ENCODE measurements at regions not wholly inside any gene's neighbourhood (a gene's known extent, or its start where the extent isn't known, plus 50 kb on each side); places are given as distances from the start of the nearest gene placed in this dataset.
A peak's percentile ranks its signal among the peaks of the same experiment; 100 is the strongest.
"Not testable (repeated sequence)": the region's sequence is repeated elsewhere in the genome, so short reads cannot be mapped to it uniquely, and the experiment has no call there.

DNA sequence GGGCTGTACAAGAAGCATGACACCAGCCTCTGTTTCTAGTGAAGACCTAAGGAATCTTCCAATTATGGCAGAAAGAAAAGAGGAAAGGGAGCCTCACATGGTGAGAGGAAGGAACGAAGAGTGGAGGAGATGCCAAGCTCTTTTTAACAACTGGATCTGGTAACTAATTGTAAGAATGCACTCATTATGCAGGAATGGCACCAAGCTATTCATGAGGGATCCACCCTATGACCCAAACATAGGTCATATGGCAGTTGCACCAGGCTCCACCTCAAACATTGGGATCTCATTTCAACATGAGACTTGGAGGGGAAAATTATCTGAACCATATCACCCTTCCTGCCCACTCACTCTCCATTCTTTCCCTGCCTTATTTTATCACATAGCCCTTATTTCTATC is 496.0 kb upstream of the SPTLC3 start:
- no peak for DNase-seq

DNA sequence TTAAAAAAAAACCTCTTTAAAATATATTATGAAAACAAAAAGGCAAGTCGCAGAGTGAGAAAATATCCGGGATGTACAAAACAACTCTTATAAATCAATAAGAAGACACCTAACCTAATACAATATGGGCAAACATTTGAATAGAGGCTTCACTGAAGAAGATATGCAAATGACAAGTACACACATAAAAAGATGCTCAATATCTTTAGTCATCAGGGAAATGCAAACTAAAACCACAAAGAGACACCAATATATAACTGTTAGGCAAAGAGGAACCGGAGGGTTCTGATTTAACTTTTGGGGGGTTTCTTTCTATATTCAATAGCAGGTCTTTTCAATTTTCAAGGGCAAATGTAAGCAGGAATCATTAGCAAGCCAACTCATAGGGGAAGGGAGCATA is 480.7 kb upstream of the SPTLC3 start:
- no peak for DNase-seq

DNA sequence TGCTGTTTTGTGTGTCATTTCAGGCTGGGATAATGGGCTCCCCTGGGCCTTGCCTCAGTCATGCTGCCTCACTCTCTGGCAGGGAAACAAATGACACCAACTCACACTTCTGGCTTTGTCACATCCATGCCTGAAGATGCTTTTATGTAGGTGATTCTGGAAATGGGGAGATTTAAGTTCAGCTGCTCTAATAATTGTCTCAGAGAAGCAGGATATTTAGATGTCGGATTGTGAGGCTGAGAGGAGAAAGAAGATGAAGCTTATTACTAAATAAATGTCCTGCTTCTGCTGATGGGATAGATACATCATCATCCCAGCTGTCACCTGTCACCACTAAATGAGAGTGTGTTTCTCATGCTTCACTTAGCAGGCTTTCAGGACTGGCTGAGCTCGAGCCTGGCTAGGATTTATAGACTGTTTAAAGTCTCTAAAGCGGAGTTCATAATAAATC is 480.2 kb upstream of the SPTLC3 start:
- no peak for DNase-seq

DNA sequence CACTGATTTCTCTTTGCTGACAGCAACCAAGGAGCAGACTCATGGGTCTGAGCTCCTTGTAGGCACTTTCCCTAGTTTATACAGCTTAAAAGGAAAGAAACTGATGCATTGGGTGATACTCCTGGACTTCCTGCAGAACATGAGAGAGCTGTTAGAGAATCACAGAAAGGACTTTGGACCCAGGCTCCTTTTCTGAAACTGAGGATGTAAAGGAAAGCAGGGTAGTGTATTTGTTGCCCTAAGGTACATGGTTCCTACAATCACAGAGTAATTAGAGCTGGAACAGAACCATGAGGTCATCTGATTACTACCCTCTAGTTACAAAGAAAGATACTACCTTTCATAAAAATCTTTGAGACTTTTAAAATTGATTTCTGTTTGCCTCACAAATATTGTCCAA is 477.1 kb upstream of the SPTLC3 start:
- DNase-seq = no peak

DNA sequence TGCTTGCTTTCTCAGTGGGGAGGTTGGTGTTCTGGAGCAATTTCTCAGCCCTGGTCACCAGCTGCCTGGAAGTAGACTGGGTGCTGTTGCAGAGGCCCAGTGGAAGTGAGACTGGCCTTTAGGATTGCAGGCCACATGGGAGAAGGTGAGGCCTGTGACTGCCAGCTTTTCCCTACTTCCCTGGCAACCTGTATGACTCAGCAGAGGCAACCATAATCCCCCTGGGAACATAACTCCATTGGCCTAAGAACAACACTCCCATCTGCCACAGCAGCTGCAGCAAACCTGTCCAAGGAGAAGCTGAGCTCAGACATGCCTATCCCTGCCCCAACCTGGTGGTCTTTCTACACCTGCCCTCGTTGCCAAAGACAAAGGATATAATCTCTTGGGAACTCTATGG is 473.5 kb upstream of the SPTLC3 start:
- DNase-seq = no peak

DNA sequence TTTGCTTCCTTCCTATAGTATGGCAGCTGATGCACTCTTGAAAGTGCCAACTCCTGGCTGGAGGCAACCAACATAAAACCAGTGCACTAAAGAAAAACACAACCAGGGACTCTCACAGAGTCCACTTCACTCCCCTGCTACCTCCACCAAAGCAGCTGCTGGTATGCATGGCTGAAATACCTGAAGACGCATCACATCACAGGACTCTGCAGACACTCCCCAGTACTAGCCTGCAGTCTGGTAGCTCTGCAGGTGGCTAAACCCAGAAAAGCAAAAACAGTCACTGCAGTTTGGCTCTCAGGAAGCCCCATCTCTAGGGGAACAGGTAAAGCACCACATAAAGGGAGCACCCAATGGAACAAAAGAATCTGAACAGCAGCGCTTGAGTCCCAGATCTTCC is 473.0 kb upstream of the SPTLC3 start:
- DNase-seq = no peak

DNA sequence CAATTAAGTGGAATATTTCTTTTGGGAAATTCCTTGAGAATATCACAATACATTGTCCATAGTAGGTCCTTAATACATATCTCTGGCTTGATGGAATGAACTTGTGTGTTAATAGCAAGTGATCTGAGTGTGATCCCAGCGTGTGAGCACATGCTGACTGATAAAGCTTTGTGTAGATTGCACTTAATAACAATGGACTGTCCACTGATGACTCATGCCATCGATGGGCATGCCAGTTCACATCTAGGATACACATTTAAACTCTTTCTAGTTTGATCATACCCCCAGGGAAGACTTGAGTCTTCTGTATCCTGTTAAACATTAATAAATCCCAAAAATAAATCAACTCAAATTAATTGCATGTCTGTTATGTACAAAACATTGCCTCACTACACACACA is 454.3 kb upstream of the SPTLC3 start:
- DNase-seq = no peak

DNA sequence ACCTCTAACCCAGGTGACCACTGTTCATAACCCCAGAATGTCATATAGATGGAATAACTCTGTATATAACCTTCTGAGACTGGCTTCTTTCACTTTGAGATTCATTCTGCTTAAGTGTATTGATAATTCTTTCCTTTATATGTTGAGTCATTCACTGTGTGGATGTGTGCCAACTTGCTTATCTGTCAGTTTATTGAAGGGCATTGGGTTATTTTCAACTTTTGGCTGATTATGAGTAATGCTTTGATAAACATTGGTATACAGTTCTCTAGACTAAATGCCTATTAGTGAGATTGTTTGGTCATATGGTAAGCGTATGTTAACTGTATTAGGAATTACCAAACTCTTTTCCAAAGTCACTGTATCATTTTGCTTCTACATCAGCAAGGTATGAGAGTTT is 453.4 kb upstream of the SPTLC3 start:
- DNase-seq = peak; percentile 5

DNA sequence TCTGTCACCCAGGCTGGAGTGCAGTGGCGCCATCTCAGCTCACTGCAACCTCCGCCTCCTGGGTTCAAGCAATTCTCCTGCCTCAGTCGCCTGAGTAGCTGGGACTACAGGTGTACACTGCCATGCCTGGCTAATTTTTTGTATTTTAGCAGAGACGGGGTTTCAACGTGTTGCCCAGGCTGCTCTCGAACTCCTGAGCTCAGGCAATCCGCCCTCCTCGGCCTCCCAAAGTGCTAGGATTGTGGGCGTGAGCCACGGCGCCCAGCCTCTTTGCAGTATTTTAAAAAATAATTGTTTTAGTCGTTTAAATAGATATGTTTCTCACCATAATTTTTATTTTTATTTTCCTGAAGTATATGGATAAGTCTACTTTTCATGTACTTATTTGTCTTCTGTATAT is 452.9 kb upstream of the SPTLC3 start:
- not testable (repeated sequence) for DNase-seq

DNA sequence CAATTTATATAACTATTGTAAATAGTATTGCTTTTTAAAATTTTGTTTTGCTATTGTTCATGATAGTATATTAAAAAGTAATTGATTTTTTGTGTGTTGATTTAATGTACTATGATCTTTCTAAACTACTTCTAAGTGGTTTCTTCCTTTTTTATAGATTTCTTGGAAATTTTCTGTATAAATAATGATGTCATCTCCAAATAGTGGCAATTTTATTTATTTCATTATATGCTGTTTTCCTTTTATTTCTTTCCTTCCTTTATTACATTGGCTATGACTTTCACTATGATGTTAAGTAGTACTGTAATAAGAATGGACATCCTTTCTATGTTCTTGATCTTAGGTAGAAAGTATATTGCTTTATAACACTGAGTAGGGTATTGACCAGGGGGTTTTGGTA is 451.5 kb upstream of the SPTLC3 start:
- no peak for DNase-seq

DNA sequence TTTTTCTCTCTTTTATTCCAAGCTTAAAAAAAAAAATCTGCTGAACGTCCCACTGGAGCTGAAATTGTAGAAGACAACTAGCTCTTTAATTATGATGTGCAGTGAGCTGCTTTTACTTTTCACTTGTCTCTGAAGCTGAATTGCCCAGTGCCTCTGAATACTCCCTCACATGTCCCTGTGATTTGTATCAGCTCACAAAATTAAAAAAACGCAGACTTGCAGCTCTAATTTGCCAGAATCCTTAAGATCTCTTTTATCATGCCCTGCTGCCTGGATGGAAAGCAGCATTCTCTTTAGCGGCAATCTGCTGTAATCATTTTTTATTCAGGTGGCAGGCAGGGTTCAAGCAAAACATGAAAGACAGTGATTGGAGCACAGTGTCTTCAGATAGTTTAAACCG is 443.8 kb upstream of the SPTLC3 start:
- no peak for DNase-seq

DNA sequence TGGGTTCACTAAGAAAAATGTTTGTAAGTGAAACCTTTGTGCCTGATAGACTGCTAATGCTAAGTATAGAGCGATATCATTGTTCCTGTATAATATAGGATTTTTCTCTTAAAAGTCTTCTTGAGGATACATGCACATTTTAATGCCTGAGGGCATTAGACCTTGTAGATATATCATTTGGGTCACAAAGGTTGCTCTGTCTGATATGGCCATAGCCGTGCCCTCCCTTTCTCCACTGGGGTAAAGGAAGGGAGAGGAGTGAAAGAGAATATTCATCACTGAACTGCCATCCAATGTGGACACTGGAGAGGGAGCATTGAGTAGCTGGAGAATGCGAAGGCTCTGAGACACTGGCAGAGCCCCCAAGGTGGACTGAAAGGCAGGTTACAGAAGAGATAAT is 442.2 kb upstream of the SPTLC3 start:
- DNase-seq = no peak

DNA sequence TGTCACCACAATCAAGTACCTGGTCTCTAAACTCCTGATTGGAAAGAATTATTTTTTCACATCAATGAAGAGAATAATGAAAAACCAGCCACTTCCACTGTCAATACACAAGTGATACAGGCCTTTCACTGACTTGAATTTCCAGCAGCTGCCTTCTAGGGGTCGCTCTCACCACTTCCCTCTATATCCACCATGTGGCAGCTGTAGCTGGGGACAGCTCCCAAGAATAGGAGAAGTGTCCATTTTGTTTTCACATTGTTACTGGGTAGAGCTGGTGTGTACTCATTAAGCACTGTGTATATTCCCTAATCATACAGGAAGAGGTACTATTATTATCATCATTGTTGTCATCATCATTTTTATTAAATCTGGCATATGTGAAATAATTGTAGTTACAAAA is 438.4 kb upstream of the SPTLC3 start:
- peak; percentile 1 for DNase-seq

DNA sequence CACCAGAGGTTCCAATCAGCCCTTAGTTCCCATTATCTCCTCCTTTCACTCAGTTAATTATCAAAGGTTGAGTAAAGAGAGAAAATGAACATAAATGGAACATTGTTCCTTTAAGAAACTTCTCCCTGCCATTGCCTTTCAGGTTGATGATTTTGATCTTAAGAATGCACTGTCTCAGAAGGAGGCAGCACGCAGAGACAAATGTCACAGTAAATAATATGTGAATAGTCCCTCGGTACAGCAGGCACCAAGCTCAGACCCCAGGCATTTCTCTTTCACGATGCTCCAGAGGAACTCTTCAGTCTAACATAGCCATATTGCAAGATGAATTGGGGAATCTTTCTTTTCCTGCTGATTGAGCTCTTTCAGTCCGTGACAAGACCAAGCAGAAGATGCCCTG is 435.3 kb upstream of the SPTLC3 start:
- no peak for DNase-seq

DNA sequence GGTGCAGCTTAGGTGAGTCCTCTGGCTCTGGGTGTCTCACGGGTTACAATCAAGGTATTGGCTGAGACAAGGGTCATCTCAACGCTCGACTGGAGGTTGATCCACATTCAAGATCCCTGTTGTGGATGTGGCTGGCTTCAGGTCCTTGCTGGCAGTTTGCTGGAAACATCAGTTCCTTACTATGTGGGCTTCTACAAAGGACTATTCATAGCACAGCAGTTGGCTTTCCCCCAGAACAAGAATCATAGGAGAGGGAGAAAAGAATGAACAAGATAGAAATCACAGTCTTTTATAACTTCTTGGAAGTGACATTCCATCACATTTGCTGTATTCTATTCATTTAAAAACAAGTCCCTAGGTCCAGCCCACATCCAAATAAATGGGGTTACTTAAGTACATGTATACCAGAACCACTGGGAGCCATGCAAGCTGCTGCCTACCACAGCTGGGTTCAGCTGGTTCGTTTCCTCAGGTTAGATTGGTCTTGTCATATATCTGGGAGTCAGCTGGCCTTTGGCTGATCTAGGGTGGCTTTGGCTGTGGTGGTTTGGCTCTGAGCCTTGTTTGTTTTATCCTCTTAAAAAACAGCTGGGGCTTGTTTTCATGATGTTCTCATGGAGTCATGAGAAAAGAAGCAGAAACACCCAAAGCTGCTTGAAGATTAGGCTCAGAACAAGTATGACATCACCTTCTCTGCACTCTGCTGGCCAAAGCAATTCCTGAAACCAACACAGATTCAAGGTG is 433.2 kb upstream of the SPTLC3 start:
- DNase-seq = no peak

DNA sequence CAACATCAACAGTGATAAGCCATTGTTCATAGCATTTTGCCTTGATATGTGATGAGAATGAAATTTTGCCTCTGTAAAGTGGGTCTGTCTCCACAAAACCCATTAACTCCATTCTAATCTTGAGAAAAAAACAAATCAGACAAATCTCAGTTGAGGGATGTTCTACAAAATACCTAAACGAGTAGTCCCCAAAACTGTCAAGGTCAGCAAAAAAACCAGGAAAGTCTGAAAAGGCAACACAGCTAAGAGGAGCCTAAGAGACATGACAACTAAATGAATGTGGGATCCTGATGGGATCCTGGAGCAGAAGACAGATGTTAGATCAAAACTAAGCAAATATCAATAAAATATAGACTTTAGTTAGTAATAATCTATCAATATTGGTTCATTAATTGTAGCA is 431.6 kb upstream of the SPTLC3 start:
- DNase-seq = no peak

DNA sequence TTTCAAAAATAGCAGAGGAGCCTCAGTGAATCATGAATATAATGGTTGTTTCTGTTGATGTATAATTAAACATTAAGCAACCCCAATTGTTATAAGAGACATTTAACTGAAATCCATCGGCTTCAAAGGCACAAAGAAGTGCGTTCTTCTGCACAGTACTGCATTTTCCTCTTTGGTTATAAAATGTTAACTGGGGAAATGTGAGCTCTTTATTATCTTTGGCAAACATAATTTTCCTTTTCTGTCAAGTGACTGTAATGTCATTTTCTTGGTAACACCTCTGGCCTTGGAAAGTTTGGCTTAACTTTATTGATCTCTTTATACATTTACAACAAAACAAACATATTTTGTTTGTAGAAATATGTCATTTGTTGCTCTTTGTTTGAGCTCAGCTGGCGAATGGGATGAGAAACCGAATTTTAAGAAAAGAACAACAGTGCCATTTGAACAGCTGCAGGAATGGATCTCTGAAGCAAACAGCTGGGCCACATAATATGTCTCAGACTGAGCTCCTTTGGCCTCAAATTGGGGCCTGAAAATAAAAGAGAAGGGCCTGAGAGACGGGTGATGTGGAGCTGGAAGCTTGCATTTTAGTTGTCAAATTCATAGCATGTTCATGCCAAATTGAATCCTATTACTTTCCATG is 427.0 kb upstream of the SPTLC3 start:
- DNase-seq = no peak

DNA sequence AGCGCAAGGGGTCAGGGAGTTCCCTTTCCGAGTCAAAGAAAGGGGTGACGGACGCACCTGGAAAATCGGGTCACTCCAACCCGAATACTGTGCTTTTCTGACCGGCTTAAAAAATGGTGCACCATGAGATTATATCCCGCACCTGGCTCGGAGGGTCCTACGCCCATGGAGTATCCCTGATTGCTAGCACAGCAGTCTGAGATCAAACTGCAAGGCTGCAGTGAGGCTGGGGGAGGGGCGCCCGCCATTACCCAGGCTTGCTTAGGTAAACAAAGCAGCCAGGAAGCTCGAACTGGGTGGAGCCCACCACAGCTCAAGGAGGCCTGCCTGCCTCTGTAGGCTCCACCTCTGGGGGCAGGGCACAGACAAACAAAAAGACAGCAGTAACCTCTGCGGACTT is 426.1 kb upstream of the SPTLC3 start:
- DNase-seq = not testable (repeated sequence)

DNA sequence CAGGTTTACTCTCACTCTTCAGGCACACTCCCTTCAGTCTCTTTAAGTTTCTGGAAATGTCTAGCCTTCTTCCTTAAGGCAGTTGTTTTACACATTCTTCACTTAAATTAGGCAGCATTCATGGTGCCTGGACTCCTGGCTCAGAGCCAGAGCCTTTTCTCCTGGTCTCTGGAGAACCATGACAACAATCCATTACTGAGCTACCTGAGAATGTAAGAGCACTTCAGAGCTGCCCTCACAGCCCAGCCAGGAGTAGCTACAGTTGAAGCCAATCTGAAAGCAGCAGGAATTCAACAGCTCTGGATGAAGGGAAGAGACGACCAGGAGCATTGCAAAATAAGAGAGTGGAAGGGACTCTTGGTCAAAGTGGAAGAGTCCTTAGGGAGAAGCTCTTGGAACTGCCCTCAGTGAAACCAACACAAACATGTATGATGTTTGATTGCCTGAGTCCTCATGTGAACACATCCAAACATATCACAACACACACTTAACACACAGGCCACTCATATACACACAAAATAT is 416.8 kb upstream of the SPTLC3 start:
- no peak for DNase-seq

DNA sequence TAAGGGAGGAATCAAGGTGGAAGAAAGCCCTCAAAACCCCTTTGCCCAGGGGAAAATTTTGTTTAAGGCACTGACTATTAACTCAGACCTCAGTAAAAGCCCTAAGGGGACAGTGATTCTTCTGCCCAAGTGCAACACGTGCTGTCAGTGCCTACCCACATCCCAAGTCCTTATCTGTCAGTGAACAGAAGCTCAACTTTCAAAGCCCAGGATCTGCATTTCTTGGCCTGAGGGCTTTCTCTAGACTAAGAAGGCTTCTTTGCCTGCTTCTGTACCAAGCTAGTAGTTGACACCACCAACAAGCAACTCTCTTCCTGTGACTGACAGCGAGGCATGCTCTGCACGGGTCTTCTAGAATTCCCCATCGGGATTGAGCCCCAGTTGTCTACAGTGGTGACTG is 416.0 kb upstream of the SPTLC3 start:
- DNase-seq = no peak

DNA sequence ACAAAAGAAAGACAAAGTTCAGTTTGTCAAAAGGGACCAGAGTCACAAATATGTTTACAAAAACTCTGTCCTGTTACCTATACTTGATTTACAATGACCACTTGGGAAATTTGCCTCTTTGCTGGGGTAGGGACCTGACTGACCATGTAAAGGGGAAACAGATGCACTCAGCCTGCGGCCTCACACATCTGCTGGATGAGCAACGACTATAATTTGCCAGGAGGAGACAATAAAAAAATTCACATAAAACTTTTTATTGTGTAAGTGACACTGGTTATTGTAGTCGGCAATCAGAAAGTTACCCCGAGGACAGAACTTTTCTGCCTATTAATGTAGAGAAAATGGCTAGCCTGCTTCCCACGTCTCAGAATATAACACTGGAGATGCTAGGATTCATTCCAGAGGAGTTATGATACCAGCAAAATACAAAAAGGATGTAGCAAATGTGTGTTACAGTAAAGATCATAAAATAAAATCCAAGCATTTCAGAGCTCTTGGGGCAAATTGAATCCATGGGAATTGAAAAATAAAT is 415.4 kb upstream of the SPTLC3 start:
- DNase-seq = no peak

DNA sequence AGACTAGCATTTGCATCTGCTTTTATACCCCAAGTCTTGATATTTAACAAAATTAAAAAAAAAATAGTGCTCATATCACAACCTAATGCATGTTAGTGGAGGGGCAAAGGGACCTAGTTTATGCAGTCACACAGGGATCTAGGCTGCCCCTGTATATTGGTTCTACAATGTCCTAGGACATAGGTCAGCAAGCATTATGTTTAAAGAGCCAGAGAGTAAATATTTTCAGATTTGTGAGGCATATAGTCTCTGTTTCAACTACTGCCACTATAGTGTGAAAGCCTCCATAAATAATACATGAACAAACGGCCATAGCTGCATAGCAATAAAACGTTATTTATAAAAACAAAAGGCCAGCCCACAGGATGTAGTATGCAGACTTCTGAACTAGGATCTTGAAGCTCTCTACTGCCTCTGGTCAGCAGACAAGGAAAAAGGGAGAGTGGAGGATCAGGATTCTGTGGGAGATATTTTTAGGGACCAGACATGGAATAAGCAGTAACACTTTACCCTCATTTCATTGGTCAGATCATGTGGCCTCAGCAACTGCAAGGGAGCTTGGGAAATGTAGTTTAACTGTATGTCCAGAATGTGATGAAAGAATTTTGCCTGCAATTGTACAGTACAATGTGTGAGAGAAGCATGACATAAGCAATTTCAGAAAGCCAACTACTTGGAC is 414.2 kb upstream of the SPTLC3 start:
- no peak for DNase-seq

DNA sequence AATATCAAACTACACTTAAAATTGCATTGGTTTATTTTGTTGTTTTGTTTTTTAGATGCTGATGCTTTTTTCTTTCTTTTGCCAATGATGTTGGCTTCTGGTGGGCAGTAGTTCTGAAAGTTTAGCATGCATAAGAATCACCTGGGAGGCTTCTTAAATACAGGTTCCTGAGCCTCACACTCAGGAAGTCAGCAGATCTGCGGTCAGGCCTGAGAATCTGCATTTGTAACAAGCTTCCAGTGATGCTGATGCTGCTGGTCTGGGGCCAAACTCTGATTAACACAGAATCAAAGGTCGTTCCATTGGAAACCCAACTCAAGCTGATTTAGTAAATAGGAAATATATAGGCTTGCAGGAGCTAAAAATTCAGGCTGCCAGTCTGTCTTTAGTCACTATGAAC is 412.9 kb upstream of the SPTLC3 start:
- DNase-seq = no peak

DNA sequence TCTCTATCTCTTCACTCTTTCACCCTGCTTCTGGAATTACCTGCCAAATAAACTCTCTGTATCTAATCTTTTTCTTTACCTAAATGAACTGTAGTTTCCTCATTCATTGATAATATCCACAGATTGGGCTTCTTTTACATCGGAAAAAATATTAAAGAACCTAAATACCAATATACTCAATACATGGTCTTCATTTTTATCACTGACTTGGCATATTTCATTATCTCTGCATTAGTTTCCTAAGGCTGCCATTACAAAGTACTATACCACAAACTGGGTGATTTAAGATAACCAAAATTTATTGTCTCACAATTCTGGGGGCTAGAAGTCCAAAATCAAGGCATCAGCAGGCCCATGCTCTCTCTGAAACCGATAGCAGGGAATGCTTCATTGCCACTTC is 411.9 kb upstream of the SPTLC3 start:
- no peak for DNase-seq

Measured in hematopoietic multipotent progenitor cell treated with erythropoietin and hydrocortisone succinate and interleukin-3 and kit ligand, for 8 days (in vitro differentiated cells).